Right atrium auricular region (tissue), 2 donors: ENCODE measurements at regions not wholly inside any gene's neighbourhood (a gene's known extent, or its start where the extent isn't known, plus 50 kb on each side); places are given as distances from the start of the nearest gene placed in this dataset.

Experiments
- DNase-seq: peaks from one replicate; pipeline ENCODE4 v3.0.0-alpha.2; 2019; ENCODE audit warnings: low spot score
- H3K27ac ChIP-seq, 2 donors: fragments of 200-600 bp; sonication (generic); 1 replicate in 1 of 2; 2 replicates in 1 of 2; pipeline ENCODE4 v1.5.1; 2016 to 2019
- H3K27me3 ChIP-seq, 2 donors: fragments of 200-600 bp; sonication (generic); one replicate each; pipeline versions ENCODE4 v1.5.1 to v1.6.0; 2017 to 2019
- H3K36me3 ChIP-seq: fragments of 200-600 bp; sonication (generic); one replicate; pipeline ENCODE4 v1.5.1; 2016
- H3K4me1 ChIP-seq, 2 donors: fragments of 200-600 bp; sonication (generic); one replicate each; pipeline versions ENCODE4 v1.5.1 to v1.6.0; 2017 to 2019
- H3K4me3 ChIP-seq, 2 donors: fragments of 200-600 bp; sonication (generic); 1 replicate in 1 of 2; 2 replicates in 1 of 2; pipeline ENCODE4 v1.5.1; 2017 to 2019; ENCODE audit warnings: mild to moderate bottlenecking in 1 of 2, moderate library complexity in 1 of 2
- H3K9me3 ChIP-seq, 2 donors: fragments of 200-600 bp; sonication (generic); one replicate each; pipeline ENCODE4 v1.5.1; 2019
- TF ChIP-seq, protein P1 (sequence below), 2 donors: fragments of 200-600 bp; sonication (generic); IDR thresholded peaks; one replicate each; pipeline ENCODE4 v1.5.1; 2019; ENCODE audit warnings: antibody characterized with exemption in 2 of 2

- DNase-seq = no peak
- no peaks in the 10 kb centered on the region for H3K4me1 ChIP-seq
- H3K27ac ChIP-seq = no peak overlapping the region
- TF ChIP-seq, protein P1, sequence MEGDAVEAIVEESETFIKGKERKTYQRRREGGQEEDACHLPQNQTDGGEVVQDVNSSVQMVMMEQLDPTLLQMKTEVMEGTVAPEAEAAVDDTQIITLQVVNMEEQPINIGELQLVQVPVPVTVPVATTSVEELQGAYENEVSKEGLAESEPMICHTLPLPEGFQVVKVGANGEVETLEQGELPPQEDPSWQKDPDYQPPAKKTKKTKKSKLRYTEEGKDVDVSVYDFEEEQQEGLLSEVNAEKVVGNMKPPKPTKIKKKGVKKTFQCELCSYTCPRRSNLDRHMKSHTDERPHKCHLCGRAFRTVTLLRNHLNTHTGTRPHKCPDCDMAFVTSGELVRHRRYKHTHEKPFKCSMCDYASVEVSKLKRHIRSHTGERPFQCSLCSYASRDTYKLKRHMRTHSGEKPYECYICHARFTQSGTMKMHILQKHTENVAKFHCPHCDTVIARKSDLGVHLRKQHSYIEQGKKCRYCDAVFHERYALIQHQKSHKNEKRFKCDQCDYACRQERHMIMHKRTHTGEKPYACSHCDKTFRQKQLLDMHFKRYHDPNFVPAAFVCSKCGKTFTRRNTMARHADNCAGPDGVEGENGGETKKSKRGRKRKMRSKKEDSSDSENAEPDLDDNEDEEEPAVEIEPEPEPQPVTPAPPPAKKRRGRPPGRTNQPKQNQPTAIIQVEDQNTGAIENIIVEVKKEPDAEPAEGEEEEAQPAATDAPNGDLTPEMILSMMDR (IDR thresholded peaks at IDR 0.05) = no peak
- no peaks in the 10 kb centered on the region for H3K36me3 ChIP-seq
- H3K4me3 ChIP-seq = no peak overlapping the region
- H3K27me3 ChIP-seq = no peaks in the 10 kb centered on the region
- H3K9me3 ChIP-seq = no peaks in the 10 kb centered on the region
These were observed 113.6 kb downstream of the PHETA1 start for GRCh38 chr12:111255261-111255660.

DNA sequence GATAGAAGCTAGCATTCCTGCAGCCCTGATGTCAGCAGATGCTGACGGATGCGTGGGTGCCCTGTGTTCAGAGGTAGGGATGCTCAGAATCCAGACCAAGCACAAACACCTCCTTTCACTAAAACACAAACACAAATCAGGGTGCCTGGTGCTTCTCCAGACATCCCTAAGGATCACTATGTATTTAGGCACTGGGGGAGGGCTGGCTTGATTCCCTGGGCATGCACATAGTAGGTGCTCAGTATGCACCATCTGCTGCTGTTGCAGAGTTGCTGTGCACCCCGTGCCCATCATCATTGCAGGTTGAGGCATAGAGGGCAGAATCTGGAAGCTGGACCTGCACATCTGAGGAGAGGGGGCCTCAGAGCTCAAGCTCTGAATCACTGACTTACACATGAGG is 114.8 kb downstream of the PHETA1 start:
- no peaks in the 10 kb centered on the region for H3K27me3 ChIP-seq
- TF ChIP-seq, protein P1 (IDR thresholded peaks at IDR 0.05) = no peak

DNA sequence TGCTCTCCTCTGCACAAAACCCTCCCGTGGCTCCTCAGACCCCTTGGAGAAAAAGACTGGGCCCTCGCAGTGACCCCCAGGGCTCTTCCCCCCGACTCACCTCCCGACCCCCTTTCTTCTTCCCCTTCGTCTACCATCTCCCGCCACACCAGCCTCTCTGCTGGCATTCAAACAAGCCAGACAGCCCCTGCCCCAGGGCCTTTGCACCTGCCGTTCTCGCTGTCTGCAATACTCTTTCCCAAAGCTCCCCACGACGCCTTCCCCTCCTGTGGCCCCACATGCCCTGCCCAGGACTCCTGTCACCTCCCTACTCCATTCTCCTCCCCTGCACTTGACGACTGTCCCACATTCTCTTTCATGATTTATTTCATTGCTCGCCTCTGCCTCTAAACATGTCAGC is 115.7 kb downstream of the PHETA1 start:
- TF ChIP-seq, protein P1 (IDR thresholded peaks at IDR 0.05) = no peak
- H3K27me3 ChIP-seq = no peaks in the 10 kb centered on the region

More for the DNA sequence above, 114.8 kb downstream of the PHETA1 start:
- Histone ChIP-seq H3K4me1 (no peaks in the 10 kb centered on the region), H3K4me3 (no peak overlapping the region), H3K27ac (no peak overlapping the region), H3K36me3 (no peaks in the 10 kb centered on the region), H3K9me3 (no peaks in the 10 kb centered on the region)
- DNase-seq = no peak

DNA sequence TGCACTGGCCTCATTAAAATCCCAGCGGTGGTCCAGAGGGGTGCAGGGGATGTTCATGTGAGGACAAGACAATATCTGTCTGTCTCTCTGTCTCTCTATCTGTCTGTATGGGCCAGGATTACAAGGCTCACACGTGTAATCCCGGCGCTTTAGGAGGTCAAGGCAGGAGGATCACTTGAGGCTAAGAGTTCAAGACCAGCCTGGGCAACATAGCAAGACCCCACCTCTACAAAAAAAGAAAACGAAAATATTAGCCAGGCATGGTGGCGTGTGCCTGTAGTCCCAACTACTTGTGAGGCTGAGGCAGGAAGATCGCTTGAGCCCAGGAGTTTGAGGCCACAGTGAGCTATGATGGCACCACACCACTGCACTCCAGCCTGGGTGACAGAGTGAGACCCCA is 117.1 kb downstream of the PHETA1 start:
- TF ChIP-seq, protein P1 (IDR thresholded peaks at IDR 0.05) = no peak
- H3K36me3 ChIP-seq = no peaks in the 10 kb centered on the region
- no peak overlapping the region for H3K4me3 ChIP-seq
- no peak overlapping the region for H3K27ac ChIP-seq
- DNase-seq = no peak
- no peaks in the 10 kb centered on the region for H3K4me1 ChIP-seq
- H3K9me3 ChIP-seq = no peaks in the 10 kb centered on the region
- no peaks in the 10 kb centered on the region for H3K27me3 ChIP-seq

More for the DNA sequence above, 115.7 kb downstream of the PHETA1 start:
- Histone ChIP-seq H3K9me3 (no peaks in the 10 kb centered on the region), H3K36me3 (no peaks in the 10 kb centered on the region), H3K27ac (no peak overlapping the region), H3K4me3 (no peak overlapping the region), H3K4me1 (no peaks in the 10 kb centered on the region)
- DNase-seq = no peak

DNA sequence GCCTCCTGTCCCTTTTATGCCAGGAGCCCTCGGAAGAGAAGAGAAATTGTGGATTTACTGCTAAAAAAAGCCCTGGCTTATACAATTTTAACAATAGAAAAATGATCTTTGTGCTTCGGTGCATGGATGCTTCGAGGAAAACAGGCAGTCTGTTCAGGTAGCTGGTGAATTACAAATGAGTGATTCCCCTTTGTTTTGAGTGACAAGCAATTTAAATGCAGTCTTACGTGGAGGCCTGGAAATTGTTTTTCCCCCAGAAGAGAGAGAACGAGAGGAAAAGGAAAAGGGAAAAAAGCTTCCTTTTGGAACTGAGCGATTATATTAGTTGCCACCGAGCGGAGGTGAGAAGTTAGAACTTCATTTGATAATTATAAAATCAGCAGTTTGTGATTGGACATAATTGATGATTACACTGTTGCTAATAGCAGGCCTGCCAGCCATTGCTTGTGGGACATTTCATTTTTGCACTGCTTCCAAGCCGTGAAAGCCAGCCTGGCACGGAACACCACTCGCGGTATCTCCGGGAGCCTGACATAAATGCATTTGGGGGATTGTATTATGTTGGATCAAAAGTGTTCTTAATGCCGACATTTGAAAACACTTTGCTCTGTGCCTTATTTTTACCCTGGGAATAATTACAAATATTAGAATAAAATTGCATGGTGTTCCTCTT is 117.7 kb downstream of the PHETA1 start:
- Histone ChIP-seq H3K4me3 (no peak overlapping the region), H3K9me3 (peaks cover 0 to 1% of the 10 kb centered on the region in 2 donors), H3K36me3 (no peaks in the 10 kb centered on the region), H3K27ac (no peak overlapping the region), H3K4me1 (no peaks in the 10 kb centered on the region), H3K27me3 (no peaks in the 10 kb centered on the region)
- TF ChIP-seq, protein P1 (IDR thresholded peaks at IDR 0.05) = no peak
- DNase-seq = no peak
